ENCODE measurements at regions not wholly inside any gene's neighbourhood (a gene's known extent, or its start where the extent isn't known, plus 50 kb on each side); places are given as distances from the start of the nearest gene placed in this dataset.

DNA sequence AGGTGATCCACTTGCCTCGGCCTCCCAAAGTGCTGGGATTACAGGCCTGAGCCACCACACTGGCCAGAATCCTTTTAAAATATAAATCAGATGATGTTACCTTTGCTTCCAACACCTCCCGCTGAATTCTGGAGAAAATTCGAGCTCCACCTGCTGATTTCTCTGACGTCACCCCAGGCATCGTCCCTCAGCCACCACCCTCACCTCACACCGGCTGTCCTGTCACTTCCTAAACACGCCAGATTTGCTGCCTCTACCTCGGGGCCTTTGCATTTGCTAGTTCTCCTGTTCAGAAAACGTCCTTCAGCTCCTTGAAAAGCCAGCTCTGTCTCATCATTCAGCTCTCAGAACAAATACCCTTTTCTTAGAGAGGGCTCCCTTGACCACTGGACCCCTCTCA is 57.9 kb downstream of the FBXO2 start:
- TF ChIP-seq, protein P1, sequence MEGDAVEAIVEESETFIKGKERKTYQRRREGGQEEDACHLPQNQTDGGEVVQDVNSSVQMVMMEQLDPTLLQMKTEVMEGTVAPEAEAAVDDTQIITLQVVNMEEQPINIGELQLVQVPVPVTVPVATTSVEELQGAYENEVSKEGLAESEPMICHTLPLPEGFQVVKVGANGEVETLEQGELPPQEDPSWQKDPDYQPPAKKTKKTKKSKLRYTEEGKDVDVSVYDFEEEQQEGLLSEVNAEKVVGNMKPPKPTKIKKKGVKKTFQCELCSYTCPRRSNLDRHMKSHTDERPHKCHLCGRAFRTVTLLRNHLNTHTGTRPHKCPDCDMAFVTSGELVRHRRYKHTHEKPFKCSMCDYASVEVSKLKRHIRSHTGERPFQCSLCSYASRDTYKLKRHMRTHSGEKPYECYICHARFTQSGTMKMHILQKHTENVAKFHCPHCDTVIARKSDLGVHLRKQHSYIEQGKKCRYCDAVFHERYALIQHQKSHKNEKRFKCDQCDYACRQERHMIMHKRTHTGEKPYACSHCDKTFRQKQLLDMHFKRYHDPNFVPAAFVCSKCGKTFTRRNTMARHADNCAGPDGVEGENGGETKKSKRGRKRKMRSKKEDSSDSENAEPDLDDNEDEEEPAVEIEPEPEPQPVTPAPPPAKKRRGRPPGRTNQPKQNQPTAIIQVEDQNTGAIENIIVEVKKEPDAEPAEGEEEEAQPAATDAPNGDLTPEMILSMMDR (IDR thresholded peaks at IDR 0.05) = no peak
- TF ChIP-seq ZFX (IDR thresholded peaks at IDR 0.05; ENCODE audit: borderline replicate concordance) = no peak
- H3K27ac ChIP-seq = no peak overlapping the region

DNA sequence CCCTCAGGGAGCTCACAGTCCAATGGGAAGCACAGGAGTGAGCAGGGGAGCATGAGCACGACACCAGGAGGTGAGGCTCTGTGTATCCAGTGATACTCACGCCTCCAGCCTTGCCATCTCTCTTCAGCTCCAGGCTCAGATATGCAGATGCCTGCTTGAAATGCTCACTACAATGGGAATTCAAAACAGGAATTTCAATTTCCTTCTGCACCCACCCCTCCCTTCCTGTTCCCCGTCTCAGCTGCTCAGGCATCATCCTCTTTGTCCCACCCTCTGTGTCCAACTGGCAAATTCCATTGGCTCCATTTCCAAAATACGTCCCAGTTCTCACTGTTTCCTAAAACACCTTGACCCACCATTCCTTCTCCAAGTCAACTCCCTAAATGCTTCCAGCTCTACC is 58.9 kb downstream of the FBXO2 start:
- no peak for TF ChIP-seq ZFX (IDR thresholded peaks at IDR 0.05; ENCODE audit: borderline replicate concordance)
- TF ChIP-seq, protein P1 (IDR thresholded peaks at IDR 0.05) = no peak
- no peak overlapping the region for H3K27ac ChIP-seq

DNA sequence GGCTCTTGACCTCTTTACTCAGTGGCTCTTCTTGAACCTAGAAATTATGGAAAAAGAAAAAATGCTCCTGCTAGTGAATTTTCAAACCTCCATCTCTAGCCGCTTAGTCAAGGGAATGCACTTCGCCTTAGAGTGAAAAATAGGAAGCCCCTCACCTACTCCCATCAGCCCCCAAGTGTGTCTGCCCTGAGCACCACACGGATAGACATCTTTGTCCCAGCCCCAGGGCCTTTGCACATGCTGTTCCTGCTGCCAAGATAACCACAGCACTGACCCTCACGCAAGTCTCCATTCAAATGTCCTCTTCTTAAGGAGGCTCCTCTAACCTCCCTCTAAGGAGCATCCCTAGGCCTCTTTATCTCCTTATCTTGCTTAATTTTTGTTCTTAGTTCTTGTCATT is 59.6 kb downstream of the FBXO2 start:
- TF ChIP-seq, protein P1 (IDR thresholded peaks at IDR 0.05) = no peak
- no peak for TF ChIP-seq ZFX (IDR thresholded peaks at IDR 0.05; ENCODE audit: borderline replicate concordance)

DNA sequence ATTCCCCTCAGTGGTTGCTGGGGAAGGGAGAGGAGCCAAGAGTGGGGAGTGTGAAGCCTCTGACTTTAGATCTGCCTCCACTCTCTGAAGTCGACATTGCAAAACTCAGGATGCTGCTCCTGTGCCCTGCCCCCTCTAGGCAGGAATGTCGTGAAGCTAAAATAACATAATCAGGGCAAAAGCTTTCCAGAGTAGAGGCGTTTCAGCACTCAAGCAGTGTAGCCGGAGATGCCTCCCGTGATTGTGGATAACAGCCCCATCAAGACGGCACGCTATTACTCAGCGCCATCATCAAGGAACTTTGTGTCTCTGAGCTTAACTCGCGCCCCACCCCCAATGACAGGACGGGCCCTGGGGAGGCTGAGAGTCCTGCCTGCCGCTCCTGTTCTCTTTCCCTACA is 60.0 kb downstream of the FBXO2 start:
- H3K27ac ChIP-seq = no peak overlapping the region
- TF ChIP-seq, protein P1 (IDR thresholded peaks at IDR 0.05) = peak; percentile 17; the same call in 1 of the 2 replicates
- TF ChIP-seq ZFX (IDR thresholded peaks at IDR 0.05; ENCODE audit: borderline replicate concordance) = no peak

More for the DNA sequence above, 59.6 kb downstream of the FBXO2 start:
- no peak overlapping the region for H3K27ac ChIP-seq

DNA sequence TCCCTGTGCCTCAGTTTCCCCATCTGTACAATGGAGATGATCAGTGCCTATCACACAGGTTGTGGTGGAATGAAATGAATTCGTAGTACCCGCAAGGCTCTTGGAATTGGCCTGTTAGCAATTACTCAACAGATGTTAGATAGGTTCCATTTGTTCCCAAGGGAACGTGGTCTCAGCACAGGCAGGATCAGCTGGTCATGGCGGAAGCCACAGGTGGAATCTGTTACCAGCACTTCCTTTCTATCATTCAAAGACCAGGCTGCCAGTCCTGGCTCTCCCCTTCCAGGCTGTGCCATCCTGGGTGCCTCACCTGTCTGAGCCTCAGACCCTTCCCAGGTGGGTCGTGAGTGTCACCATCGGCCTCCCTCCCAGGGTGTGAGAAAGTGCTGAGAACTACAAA is 61.5 kb downstream of the FBXO2 start:
- no peak overlapping the region for H3K27ac ChIP-seq
- TF ChIP-seq ZFX (IDR thresholded peaks at IDR 0.05; ENCODE audit: borderline replicate concordance) = no peak
- TF ChIP-seq, protein P1 (IDR thresholded peaks at IDR 0.05) = no peak

DNA sequence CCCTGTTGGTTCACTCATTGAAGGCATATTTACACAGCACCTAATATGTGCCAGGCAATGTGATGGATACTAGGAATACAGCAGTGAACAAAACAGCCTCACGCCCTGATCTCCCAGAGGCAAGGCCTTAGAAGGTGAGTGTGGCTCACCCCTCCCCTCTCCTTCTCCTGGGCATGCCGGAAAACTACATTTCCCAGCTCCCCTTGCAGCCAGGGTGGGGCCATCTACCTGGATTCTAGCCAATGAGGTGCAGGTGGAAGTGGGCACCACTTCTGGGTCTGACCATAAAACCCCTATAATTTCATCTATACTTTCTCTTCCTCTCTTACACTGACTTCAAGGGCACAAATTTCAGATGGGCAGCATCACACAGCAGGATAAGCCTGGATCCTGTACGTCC is 63.8 kb downstream of the FBXO2 start:
- TF ChIP-seq ZFX (IDR thresholded peaks at IDR 0.05; ENCODE audit: borderline replicate concordance) = no peak
- TF ChIP-seq, protein P1 (IDR thresholded peaks at IDR 0.05) = no peak
- H3K27ac ChIP-seq = no peak overlapping the region

All from 22Rv1 (cell line).